GM12864 (cell line): ENCODE measurements at regions not wholly inside any gene's neighbourhood (a gene's known extent, or its start where the extent isn't known, plus 50 kb on each side); places are given as distances from the start of the nearest gene placed in this dataset.

Experiments used
- DNase-seq: peaks from one replicate; pipeline ENCODE4 v3.0.0-alpha.2; 2011; ENCODE audit warnings: low read depth
- H3K4me3 ChIP-seq: 2 replicates; pipeline ENCODE4 v1.5.1; 2011; ENCODE audit warnings: mild to moderate bottlenecking, low read depth, low read length, control low read depth
- CTCF ChIP-seq: IDR thresholded peaks from 2 replicates; pipeline ENCODE4 v1.5.1; 2011; ENCODE audit warnings: low read depth, mild to moderate bottlenecking, moderate library complexity, low read length, control low read depth, inconsistent platforms; ENCODE audit errors: missing control alignments

- no peak for DNase-seq
- H3K4me3 ChIP-seq = no peak overlapping the region
- TF ChIP-seq CTCF = no peak
These were observed 831.6 kb upstream of the CHAC2 start for GRCh38 chr2:52936029-52936428.

- H3K4me3 ChIP-seq = no peak overlapping the region
- no peak for TF ChIP-seq CTCF
- DNase-seq = no peak
These were observed 832.5 kb upstream of the CHAC2 start for GRCh38 chr2:52934920-52935640.

- DNase-seq = no peak
- H3K4me3 ChIP-seq = no peak overlapping the region
- no peak for TF ChIP-seq CTCF
These were observed 833.2 kb upstream of the CHAC2 start for GRCh38 chr2:52934323-52934898.

GRCh38 chr2:52933878-52934277 is 833.7 kb upstream of the CHAC2 start:
- no peak for TF ChIP-seq CTCF
- H3K4me3 ChIP-seq = no peak overlapping the region
- no peak for DNase-seq

- H3K4me3 ChIP-seq = no peak overlapping the region
- no peak for TF ChIP-seq CTCF
- DNase-seq = no peak
These were observed 835.9 kb upstream of the CHAC2 start for GRCh38 chr2:52931660-52932059.

GRCh38 chr2:52929412-52929811 is 838.2 kb upstream of the CHAC2 start:
- no peak for TF ChIP-seq CTCF
- DNase-seq = no peak
- no peak overlapping the region for H3K4me3 ChIP-seq

GRCh38 chr2:52919673-52920072 is 847.9 kb upstream of the CHAC2 start:
- no peak for TF ChIP-seq CTCF
- DNase-seq = no peak
- no peak overlapping the region for H3K4me3 ChIP-seq
